ENCODE measurements at regions not wholly inside any gene's neighbourhood (a gene's known extent, or its start where the extent isn't known, plus 50 kb on each side); places are given as distances from the start of the nearest gene placed in this dataset.
"Not testable (repeated sequence)": the region's sequence is repeated elsewhere in the genome, so short reads cannot be mapped to it uniquely, and the experiment has no call there.

GRCh38 chr13:52931539-52932431, 83.3 kb upstream of the PCDH8 start:
- no peak for DNase-seq (ENCODE audit: low spot score)
- no peak for ATAC-seq

- ATAC-seq (no peak), DNase-seq (ENCODE audit: low spot score) (no peak)
Measured at GRCh38 chr13:52931131-52931530, 82.7 kb upstream of the PCDH8 start.

GRCh38 chr13:52929846-52930245, 81.4 kb upstream of the PCDH8 start:
- ATAC-seq = no peak
- DNase-seq (ENCODE audit: low spot score) = no peak

GRCh38 chr13:52926971-52927370, 78.5 kb upstream of the PCDH8 start:
- ATAC-seq = no peak
- no peak for DNase-seq (ENCODE audit: low spot score)

- no peak for ATAC-seq
- DNase-seq (ENCODE audit: low spot score) = no peak
Measured at GRCh38 chr13:52925775-52926285, 77.4 kb upstream of the PCDH8 start.

- DNase-seq (ENCODE audit: low spot score) (no peak), ATAC-seq (no peak)
Measured at GRCh38 chr13:52925251-52925650, 76.8 kb upstream of the PCDH8 start.

- no peak for DNase-seq (ENCODE audit: low spot score)
- ATAC-seq = no peak
Measured at GRCh38 chr13:52924289-52925148, 76.1 kb upstream of the PCDH8 start.

- ATAC-seq (no peak), DNase-seq (ENCODE audit: low spot score) (no peak)
Measured at GRCh38 chr13:52922961-52923360, 74.5 kb upstream of the PCDH8 start.

GRCh38 chr13:52921194-52921593, 72.8 kb upstream of the PCDH8 start:
- ATAC-seq = peak; percentile 42
- no peak for DNase-seq (ENCODE audit: low spot score)

- ATAC-seq (no peak), DNase-seq (ENCODE audit: low spot score) (no peak)
Measured at GRCh38 chr13:52916486-52916990, 68.1 kb upstream of the PCDH8 start.

- DNase-seq (ENCODE audit: low spot score) (no peak), ATAC-seq (no peak)
Measured at GRCh38 chr13:52911340-52911739, 62.9 kb upstream of the PCDH8 start.

- not testable (repeated sequence) for DNase-seq (ENCODE audit: low spot score); ATAC-seq
Measured at GRCh38 chr13:52910318-52910717, 61.9 kb upstream of the PCDH8 start.

GRCh38 chr13:52906122-52906903, 57.9 kb upstream of the PCDH8 start:
- DNase-seq (ENCODE audit: low spot score) = no peak
- ATAC-seq = no peak

- DNase-seq (ENCODE audit: low spot score) (no peak), ATAC-seq (no peak)
Measured at GRCh38 chr13:52905701-52906100, 57.3 kb upstream of the PCDH8 start.

GRCh38 chr13:52903320-52903719, 54.9 kb upstream of the PCDH8 start:
- DNase-seq (ENCODE audit: low spot score) (no peak), ATAC-seq (peak; percentile 72)

- ATAC-seq (no peak), DNase-seq (ENCODE audit: low spot score) (no peak)
Measured at GRCh38 chr13:52899206-52899605, 50.8 kb upstream of the PCDH8 start.

All from left lobe of liver (tissue), 2 donors.